ENCODE measurements at regions not wholly inside any gene's neighbourhood (a gene's known extent, or its start where the extent isn't known, plus 50 kb on each side); places are given as distances from the start of the nearest gene placed in this dataset.
"Not testable (repeated sequence)": the region's sequence is repeated elsewhere in the genome, so short reads cannot be mapped to it uniquely, and the experiment has no call there.

DNA sequence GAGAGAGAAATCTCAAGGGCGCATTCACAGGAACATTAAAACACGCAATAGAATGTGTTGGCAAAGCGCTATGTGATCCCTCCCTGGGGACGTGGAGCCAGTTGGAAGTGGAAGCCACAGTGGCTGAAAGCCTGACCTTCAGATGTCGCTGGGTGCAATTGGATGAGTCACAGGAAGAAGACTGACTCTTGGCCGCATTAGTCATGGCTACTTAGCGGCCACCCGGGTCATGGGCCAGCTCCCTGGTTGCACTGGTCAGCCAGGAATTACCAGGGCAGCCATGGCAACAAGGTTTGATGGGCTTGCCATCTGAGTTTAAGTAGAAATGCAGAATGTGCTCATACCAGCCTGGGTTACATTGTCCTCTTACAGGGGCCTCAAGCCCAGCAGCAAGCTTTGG is 231.2 kb upstream of the FRG2C start:
- TF ChIP-seq, protein P1, sequence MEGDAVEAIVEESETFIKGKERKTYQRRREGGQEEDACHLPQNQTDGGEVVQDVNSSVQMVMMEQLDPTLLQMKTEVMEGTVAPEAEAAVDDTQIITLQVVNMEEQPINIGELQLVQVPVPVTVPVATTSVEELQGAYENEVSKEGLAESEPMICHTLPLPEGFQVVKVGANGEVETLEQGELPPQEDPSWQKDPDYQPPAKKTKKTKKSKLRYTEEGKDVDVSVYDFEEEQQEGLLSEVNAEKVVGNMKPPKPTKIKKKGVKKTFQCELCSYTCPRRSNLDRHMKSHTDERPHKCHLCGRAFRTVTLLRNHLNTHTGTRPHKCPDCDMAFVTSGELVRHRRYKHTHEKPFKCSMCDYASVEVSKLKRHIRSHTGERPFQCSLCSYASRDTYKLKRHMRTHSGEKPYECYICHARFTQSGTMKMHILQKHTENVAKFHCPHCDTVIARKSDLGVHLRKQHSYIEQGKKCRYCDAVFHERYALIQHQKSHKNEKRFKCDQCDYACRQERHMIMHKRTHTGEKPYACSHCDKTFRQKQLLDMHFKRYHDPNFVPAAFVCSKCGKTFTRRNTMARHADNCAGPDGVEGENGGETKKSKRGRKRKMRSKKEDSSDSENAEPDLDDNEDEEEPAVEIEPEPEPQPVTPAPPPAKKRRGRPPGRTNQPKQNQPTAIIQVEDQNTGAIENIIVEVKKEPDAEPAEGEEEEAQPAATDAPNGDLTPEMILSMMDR (IDR thresholded peaks at IDR 0.05 in 4 of 5, conservative IDR thresholded peaks at IDR 0.05 in 1 of 5), result not testable (repeated sequence)
- TF ChIP-seq POLR2A (IDR thresholded peaks at IDR 0.05), result not testable (repeated sequence)
